Aorta (tissue), 5 donors: ENCODE measurements at regions not wholly inside any gene's neighbourhood (a gene's known extent, or its start where the extent isn't known, plus 50 kb on each side); places are given as distances from the start of the nearest gene placed in this dataset.

Experiments
- ATAC-seq: fragments of 200-7000 bp; cut with Tn5 transposase; one replicate; pipeline ENCODE4 v1.9.1; 2022; ENCODE audit warnings: moderate library complexity; ENCODE audit not compliant: low FRiP score
- DNase-seq, 2 donors: peaks; one replicate each; pipeline ENCODE4 v3.0.0-alpha.2; 2020
- H3K27ac ChIP-seq, 2 donors: one replicate each; pipeline ENCODE4 v1.5.1; 2013; ENCODE audit warnings: low read length in 2 of 2, mild to moderate bottlenecking in 2 of 2, moderate library complexity in 2 of 2, control low read depth in 1 of 2, inconsistent platforms in 1 of 2, low read depth in 1 of 2
- H3K27me3 ChIP-seq, 2 donors: one replicate each; pipeline ENCODE4 v1.6.1; 2013; ENCODE audit warnings: control low read depth in 1 of 2, low read length in 1 of 2, mild to moderate bottlenecking in 1 of 2, moderate library complexity in 1 of 2; ENCODE audit not compliant: insufficient read depth in 2 of 2, control insufficient read depth in 1 of 2
- H3K36me3 ChIP-seq, 2 donors: one replicate each; pipeline ENCODE4 v1.6.1; 2013; ENCODE audit warnings: control low read depth in 1 of 2, low read length in 1 of 2, mild to moderate bottlenecking in 1 of 2; ENCODE audit not compliant: insufficient read depth in 2 of 2, control insufficient read depth in 1 of 2
- H3K4me1 ChIP-seq, 2 donors: one replicate each; pipeline ENCODE4 v1.6.1; 2013; ENCODE audit warnings: low read length in 2 of 2, control low read depth in 1 of 2, mild to moderate bottlenecking in 1 of 2, moderate library complexity in 1 of 2; ENCODE audit not compliant: insufficient read depth in 2 of 2, control insufficient read depth in 1 of 2
- H3K4me3 ChIP-seq, 2 donors: one replicate each; pipeline ENCODE4 v1.5.1; 2013; ENCODE audit warnings: low read length in 2 of 2, control low read depth in 1 of 2, mild to moderate bottlenecking in 1 of 2
- H3K9me3 ChIP-seq: one replicate; pipeline ENCODE4 v1.6.1; 2013; ENCODE audit warnings: mild to moderate bottlenecking, low read length; ENCODE audit not compliant: control insufficient read depth
- WGBS, 2 donors: extraction: QIAGEN DNeasy Blood & Tissue Kit; methylation state at CpG; one replicate each; pipeline ENCODE4 v1.1.7; 2013; 5-methylcytosine and 5-hydroxymethylcytosine counted together
- intact Hi-C, 2 donors: fragments of 100-400 bp; cut with DNase I; formaldehyde crosslinking; loops; one replicate each; pipeline versions ENCODE4 v1.14.2 to v1.15.0; 2022
- donor health status: healthy with polysubstance abuse.
- donor health status: Bipolar disorder and iron deficiency.
- donor health status: DM: no; HTN: no; CAD: no.
- donor health status: DM: no; HTN: no; CAD: no.
- donor health status: DM: yes; HTN: yes; CAD: no.

GRCh38 chrX:33465137-33465536, 253.8 kb upstream of the DMD start:
- Histone ChIP-seq H3K4me1 (no peaks in the 10 kb centered on the region), H3K27me3 (no peaks in the 10 kb centered on the region), H3K9me3 (no peaks in the 10 kb centered on the region), H3K4me3 (no peak overlapping the region), H3K36me3 (no peaks in the 10 kb centered on the region), H3K27ac (no peak overlapping the region)
- peak in 1 of 2 donors; percentile 38 for DNase-seq
- ATAC-seq: no peak
- intact Hi-C loops: no loop called here

- ATAC-seq: peak; percentile 33
- WGBS, 2 donors: 84 to 88% methylated on average over 2 of the region's 2 CpGs
- H3K4me1 ChIP-seq: no peaks in the 10 kb centered on the region
- H3K36me3 ChIP-seq: no peaks in the 10 kb centered on the region
- no peaks in the 10 kb centered on the region for H3K27me3 ChIP-seq
- no peak overlapping the region for H3K27ac ChIP-seq
- intact Hi-C loops: no loop called here
- DNase-seq: no peak
- H3K9me3 ChIP-seq: no peaks in the 10 kb centered on the region
- H3K4me3 ChIP-seq: no peak overlapping the region
Measured at GRCh38 chrX:33457102-33457501, 245.8 kb upstream of the DMD start.

GRCh38 chrX:33447285-33447684, 235.9 kb upstream of the DMD start:
- Histone ChIP-seq H3K36me3 (no peaks in the 10 kb centered on the region), H3K4me3 (no peak overlapping the region), H3K4me1 (no peaks in the 10 kb centered on the region), H3K27me3 (no peaks in the 10 kb centered on the region), H3K27ac (no peak overlapping the region), H3K9me3 (no peaks in the 10 kb centered on the region)
- intact Hi-C loops: no loop called here
- 62 to 66% methylated on average over 3 of the region's 3 CpGs for WGBS, 2 donors
- no peak for DNase-seq
- no peak for ATAC-seq

- ATAC-seq: peak; percentile 76
- intact Hi-C loops: loop anchor here (2.0 to 5.0 kb wide), 2 partner anchors 862 to 863 kb away; no protein-coding TSS in a partner anchor
Measured at GRCh38 chrX:33434256-33435092, 223.1 kb upstream of the DMD start.

GRCh38 chrX:33416273-33416805, 205.0 kb upstream of the DMD start:
- Histone ChIP-seq H3K4me1 (no peaks in the 10 kb centered on the region), H3K4me3 (no peak overlapping the region), H3K9me3 (no peaks in the 10 kb centered on the region), H3K27ac (no peak overlapping the region), H3K27me3 (no peaks in the 10 kb centered on the region), H3K36me3 (no peaks in the 10 kb centered on the region)
- no peak for DNase-seq
- intact Hi-C loops: no loop called here
- 71 to 92% methylated on average over 3 of the region's 3 CpGs for WGBS, 2 donors
- no peak for ATAC-seq

More at GRCh38 chrX:33434256-33435092, 223.1 kb upstream of the DMD start:
- no peak for DNase-seq
- H3K4me1 ChIP-seq: no peaks in the 10 kb centered on the region
- H3K27ac ChIP-seq: no peak overlapping the region
- H3K9me3 ChIP-seq: no peaks in the 10 kb centered on the region
- H3K27me3 ChIP-seq: no peaks in the 10 kb centered on the region
- 18 to 26% methylated on average over 11 of the region's 11 CpGs for WGBS, 2 donors
- H3K4me3 ChIP-seq: peak overlapping the region; percentile 1 to 59
- H3K36me3 ChIP-seq: no peaks in the 10 kb centered on the region

- Histone ChIP-seq H3K4me1 (no peaks in the 10 kb centered on the region), H3K27me3 (no peaks in the 10 kb centered on the region), H3K9me3 (no peaks in the 10 kb centered on the region), H3K4me3 (no peak overlapping the region), H3K27ac (no peak overlapping the region), H3K36me3 (no peaks in the 10 kb centered on the region)
- ATAC-seq (no peak), DNase-seq (no peak)
- 69 to 86% methylated on average over 6 of the region's 6 CpGs for whole genome bisulfite sequencing, 2 donors
- intact Hi-C loops: no loop called here
Measured at GRCh38 chrX:33415459-33415858, 204.1 kb upstream of the DMD start.

GRCh38 chrX:33385546-33385945, 174.2 kb upstream of the DMD start:
- Histone ChIP-seq H3K27ac (no peak overlapping the region), H3K27me3 (no peaks in the 10 kb centered on the region), H3K4me1 (no peaks in the 10 kb centered on the region), H3K36me3 (no peaks in the 10 kb centered on the region), H3K4me3 (no peak overlapping the region), H3K9me3 (no peaks in the 10 kb centered on the region)
- no peak for DNase-seq
- 50 to 53% methylated on average over 2 of the region's 2 CpGs for WGBS, 2 donors
- intact Hi-C loops: no loop called here
- ATAC-seq: no peak

GRCh38 chrX:33379839-33380238, 168.5 kb upstream of the DMD start:
- H3K9me3 ChIP-seq: no peaks in the 10 kb centered on the region
- ATAC-seq (no peak), DNase-seq (no peak)
- no peak overlapping the region for H3K27ac ChIP-seq
- H3K4me3 ChIP-seq: no peak overlapping the region
- no peaks in the 10 kb centered on the region for H3K4me1 ChIP-seq
- no peaks in the 10 kb centered on the region for H3K36me3 ChIP-seq
- intact Hi-C loops: no loop called here
- H3K27me3 ChIP-seq: no peaks in the 10 kb centered on the region
- 49 to 54% methylated on average over 4 of the region's 4 CpGs for WGBS, 2 donors

GRCh38 chrX:33357606-33358005, 146.3 kb upstream of the DMD start:
- DNase-seq: no peak
- intact Hi-C loops: no loop called here
- Histone ChIP-seq H3K27me3 (no peaks in the 10 kb centered on the region), H3K9me3 (no peaks in the 10 kb centered on the region), H3K27ac (no peak overlapping the region), H3K36me3 (no peaks in the 10 kb centered on the region), H3K4me1 (no peaks in the 10 kb centered on the region), H3K4me3 (no peak overlapping the region)
- no peak for ATAC-seq
- WGBS, 2 donors: 64 to 89% methylated on average over 3 of the region's 3 CpGs
